Right atrium auricular region (tissue), 2 donors: ENCODE measurements at regions not wholly inside any gene's neighbourhood (a gene's known extent, or its start where the extent isn't known, plus 50 kb on each side); places are given as distances from the start of the nearest gene placed in this dataset.

Source experiments
- DNase-seq: peaks from one replicate; pipeline ENCODE4 v3.0.0-alpha.2; 2019; ENCODE audit warnings: low spot score
- H3K27ac ChIP-seq, 2 donors: fragments of 200-600 bp; sonication (generic); 1 replicate in 1 of 2; 2 replicates in 1 of 2; pipeline ENCODE4 v1.5.1; 2016 to 2019
- H3K27me3 ChIP-seq, 2 donors: fragments of 200-600 bp; sonication (generic); one replicate each; pipeline versions ENCODE4 v1.5.1 to v1.6.0; 2017 to 2019
- H3K36me3 ChIP-seq: fragments of 200-600 bp; sonication (generic); one replicate; pipeline ENCODE4 v1.5.1; 2016
- H3K4me1 ChIP-seq, 2 donors: fragments of 200-600 bp; sonication (generic); one replicate each; pipeline versions ENCODE4 v1.5.1 to v1.6.0; 2017 to 2019
- H3K4me3 ChIP-seq, 2 donors: fragments of 200-600 bp; sonication (generic); 1 replicate in 1 of 2; 2 replicates in 1 of 2; pipeline ENCODE4 v1.5.1; 2017 to 2019; ENCODE audit warnings: mild to moderate bottlenecking in 1 of 2, moderate library complexity in 1 of 2
- H3K9me3 ChIP-seq, 2 donors: fragments of 200-600 bp; sonication (generic); one replicate each; pipeline ENCODE4 v1.5.1; 2019
- CTCF ChIP-seq, 2 donors: fragments of 200-600 bp; sonication (generic); IDR thresholded peaks; one replicate each; pipeline ENCODE4 v1.5.1; 2019; ENCODE audit warnings: antibody characterized with exemption in 2 of 2

GRCh38 chr15:96153929-96154328, 176.6 kb upstream of the NR2F2 start:
- Histone ChIP-seq H3K27me3 (no peaks in the 10 kb centered on the region), H3K4me3 (no peak overlapping the region), H3K9me3 (no peaks in the 10 kb centered on the region), H3K4me1 (peaks cover 0 to 7% of the 10 kb centered on the region in 2 donors), H3K36me3 (no peaks in the 10 kb centered on the region), H3K27ac (no peak overlapping the region)
- no peak for TF ChIP-seq CTCF (IDR thresholded peaks at IDR 0.05)
- no peak for DNase-seq

GRCh38 chr15:96158938-96159337, 171.6 kb upstream of the NR2F2 start:
- Histone ChIP-seq H3K36me3 (no peaks in the 10 kb centered on the region), H3K4me3 (no peak overlapping the region), H3K27me3 (no peaks in the 10 kb centered on the region), H3K9me3 (no peaks in the 10 kb centered on the region), H3K27ac (peak overlapping the region in 1 of 2 donors; percentile 31), H3K4me1 (peaks cover 0 to 11% of the 10 kb centered on the region in 2 donors)
- TF ChIP-seq CTCF (IDR thresholded peaks at IDR 0.05), result no peak
- DNase-seq, result no peak

GRCh38 chr15:96160269-96160668, 170.2 kb upstream of the NR2F2 start:
- no peak overlapping the region for H3K4me3 ChIP-seq
- H3K9me3 ChIP-seq, result no peaks in the 10 kb centered on the region
- no peak for TF ChIP-seq CTCF (IDR thresholded peaks at IDR 0.05)
- no peaks in the 10 kb centered on the region for H3K27me3 ChIP-seq
- no peak for DNase-seq
- peak overlapping the region; percentile 25 to 46 for H3K27ac ChIP-seq
- H3K4me1 ChIP-seq, result peaks cover 0 to 11% of the 10 kb centered on the region in 2 donors
- H3K36me3 ChIP-seq, result no peaks in the 10 kb centered on the region

DNA sequence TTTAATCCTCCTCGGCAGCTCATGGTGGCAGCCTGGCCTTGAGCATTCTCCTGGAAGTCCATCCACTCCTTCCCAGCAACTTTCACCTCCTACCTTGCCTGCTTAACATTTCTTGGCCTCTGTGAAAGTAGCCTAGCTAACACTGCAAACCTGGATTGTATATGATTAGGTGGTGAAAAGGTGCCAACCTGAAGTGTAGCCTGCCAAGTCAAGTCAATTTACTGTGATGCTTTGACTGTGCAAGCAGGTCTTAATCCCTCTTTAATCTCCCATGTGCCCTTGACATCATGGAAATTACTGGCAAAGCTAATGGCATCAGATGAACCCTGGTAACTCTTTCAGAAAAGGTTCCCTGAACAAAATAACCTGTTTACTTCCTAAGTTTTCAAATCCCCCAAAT, 169.7 kb upstream of the NR2F2 start:
- TF ChIP-seq CTCF (IDR thresholded peaks at IDR 0.05), result no peak
- no peaks in the 10 kb centered on the region for H3K27me3 ChIP-seq
- H3K4me3 ChIP-seq, result no peak overlapping the region

GRCh38 chr15:96162322-96162721, 168.2 kb upstream of the NR2F2 start:
- no peaks in the 10 kb centered on the region for H3K27me3 ChIP-seq
- H3K27ac ChIP-seq, result no peak overlapping the region
- no peak for DNase-seq
- H3K4me3 ChIP-seq, result no peak overlapping the region
- H3K36me3 ChIP-seq, result no peaks in the 10 kb centered on the region
- TF ChIP-seq CTCF (IDR thresholded peaks at IDR 0.05), result no peak
- H3K9me3 ChIP-seq, result no peaks in the 10 kb centered on the region
- peaks cover 0 to 22% of the 10 kb centered on the region in 2 donors for H3K4me1 ChIP-seq

More for the DNA sequence above, 169.7 kb upstream of the NR2F2 start:
- H3K27ac ChIP-seq, result peak overlapping the region in 1 of 2 donors; percentile 25
- H3K4me1 ChIP-seq, result peaks cover 0 to 14% of the 10 kb centered on the region in 2 donors
- H3K36me3 ChIP-seq, result no peaks in the 10 kb centered on the region
- H3K9me3 ChIP-seq, result no peaks in the 10 kb centered on the region
- no peak for DNase-seq

DNA sequence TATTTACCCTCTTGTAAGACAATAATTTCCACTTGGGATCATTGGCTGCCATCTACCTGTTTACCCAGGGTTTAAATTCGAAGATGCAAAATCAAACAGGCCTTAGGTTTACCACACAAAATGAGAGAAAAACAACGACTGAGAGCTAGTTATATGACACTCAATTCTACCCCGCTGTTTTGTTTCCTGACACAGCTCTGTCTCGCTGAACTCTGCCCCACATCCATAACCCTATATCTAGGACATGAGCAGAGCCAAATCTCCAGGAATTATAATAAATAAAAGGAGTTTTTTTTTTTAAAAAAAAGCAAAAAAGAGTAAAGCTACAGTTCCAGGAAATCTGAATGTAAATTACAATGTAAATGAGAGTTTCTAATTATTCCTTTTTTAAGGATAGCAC, 165.4 kb upstream of the NR2F2 start:
- TF ChIP-seq CTCF (IDR thresholded peaks at IDR 0.05), result no peak
- Histone ChIP-seq H3K9me3 (no peaks in the 10 kb centered on the region), H3K27ac (no peak overlapping the region), H3K36me3 (no peaks in the 10 kb centered on the region), H3K27me3 (no peaks in the 10 kb centered on the region), H3K4me3 (no peak overlapping the region), H3K4me1 (peaks cover 0 to 11% of the 10 kb centered on the region in 2 donors)
- no peak for DNase-seq
